Non-pigmented ciliary epithelial cell (primary cell): ENCODE measurements at regions not wholly inside any gene's neighbourhood (a gene's known extent, or its start where the extent isn't known, plus 50 kb on each side); places are given as distances from the start of the nearest gene placed in this dataset.

ENCODE experiments used
- DNase-seq: peaks from one replicate; pipeline ENCODE4 v3.0.0-alpha.2; 2010; ENCODE audit warnings: low read depth

DNA sequence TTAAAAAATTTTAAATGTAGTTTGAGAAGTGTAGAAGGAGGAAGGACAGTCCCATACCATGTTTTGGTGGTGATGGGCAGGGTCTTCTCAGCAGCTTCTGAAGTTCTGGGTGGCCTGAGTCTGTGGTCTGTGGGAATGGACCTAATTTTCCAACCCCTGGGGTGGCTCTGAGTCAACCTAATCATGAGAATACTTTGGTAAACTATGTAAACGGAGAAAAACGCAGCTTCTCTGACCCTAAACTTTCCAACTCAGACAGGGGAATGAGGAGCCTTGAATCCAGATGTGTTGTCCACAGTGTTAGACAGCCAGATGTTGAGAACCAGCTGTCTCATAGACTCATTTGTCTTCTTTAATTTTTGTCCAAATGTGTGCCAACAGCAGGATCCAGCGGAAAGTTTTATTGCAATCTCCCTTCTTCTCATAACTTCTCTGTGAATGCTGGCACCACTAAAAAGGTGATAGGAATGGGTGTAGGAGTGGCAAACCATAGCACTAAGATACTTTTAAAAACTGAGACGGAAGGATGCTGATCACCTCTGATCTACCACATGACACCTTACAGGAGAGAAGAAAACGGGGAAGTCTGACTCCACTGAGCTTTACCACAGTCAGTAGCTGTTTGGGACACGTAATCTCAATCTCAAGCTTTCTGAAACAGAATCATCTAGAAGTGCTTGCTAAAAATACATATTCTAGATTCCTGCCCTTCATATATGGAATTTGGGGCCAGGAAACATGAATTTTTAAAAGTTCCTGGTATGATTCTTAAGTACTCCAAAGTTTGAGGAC, 90.5 kb upstream of the PHYHIPL start:
- DNase-seq, result no peak

GRCh38 chr10:59087486-59087885, 89.0 kb upstream of the PHYHIPL start:
- DNase-seq, result no peak

DNA sequence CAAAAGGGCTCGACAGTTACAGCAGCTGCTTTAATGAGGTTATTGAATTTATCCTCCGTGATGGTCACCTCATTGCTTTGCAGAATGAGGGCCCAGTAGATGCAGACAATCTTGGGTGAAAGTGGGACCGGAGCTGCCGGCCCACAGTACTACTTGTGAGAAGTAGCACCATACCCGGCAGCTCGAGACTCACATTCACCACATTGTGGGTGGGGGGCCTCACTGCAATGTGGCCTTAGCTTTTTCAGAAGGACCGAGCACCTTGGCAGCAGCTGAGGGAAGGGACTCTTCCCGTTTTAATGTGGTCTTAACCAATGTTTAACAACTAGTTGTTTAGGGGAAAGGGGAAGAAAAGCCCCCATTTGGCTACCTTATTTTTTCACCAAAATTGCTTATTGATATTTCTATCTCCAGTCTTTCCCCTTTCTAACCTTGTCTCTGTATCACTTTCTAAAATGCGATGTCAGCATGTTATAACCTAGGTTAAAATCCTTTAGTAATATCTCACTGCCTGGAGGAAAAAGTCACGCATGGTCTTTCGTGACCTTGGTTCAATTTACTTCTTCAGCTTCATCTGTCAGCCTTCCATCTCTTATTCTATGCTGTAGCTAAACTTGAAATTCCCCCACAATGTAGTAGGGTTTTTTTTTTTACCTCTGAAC, 87.4 kb upstream of the PHYHIPL start:
- DNase-seq, result no peak

- no peak for DNase-seq
These were observed 85.4 kb upstream of the PHYHIPL start for GRCh38 chr10:59090817-59091622.

DNA sequence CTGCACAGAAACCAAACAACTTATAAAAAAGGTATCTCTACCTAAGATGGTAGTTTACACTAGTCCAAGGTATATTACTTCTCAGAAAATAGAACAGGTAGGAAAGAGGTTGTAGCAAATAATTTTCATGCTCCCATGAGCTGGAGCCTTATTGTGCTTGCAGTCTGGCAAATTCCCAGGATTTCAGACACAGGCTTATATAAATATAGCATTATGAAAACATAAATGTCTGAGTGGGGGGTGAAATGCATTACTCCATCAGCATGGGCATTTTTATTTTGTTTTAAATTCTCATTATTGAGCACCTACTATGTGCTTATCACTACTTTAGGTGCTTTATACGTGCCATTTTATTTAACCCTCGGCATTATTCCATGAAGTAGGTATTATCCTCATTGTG, 83.0 kb upstream of the PHYHIPL start:
- no peak for DNase-seq

GRCh38 chr10:59096631-59097030, 79.8 kb upstream of the PHYHIPL start:
- no peak for DNase-seq

DNA sequence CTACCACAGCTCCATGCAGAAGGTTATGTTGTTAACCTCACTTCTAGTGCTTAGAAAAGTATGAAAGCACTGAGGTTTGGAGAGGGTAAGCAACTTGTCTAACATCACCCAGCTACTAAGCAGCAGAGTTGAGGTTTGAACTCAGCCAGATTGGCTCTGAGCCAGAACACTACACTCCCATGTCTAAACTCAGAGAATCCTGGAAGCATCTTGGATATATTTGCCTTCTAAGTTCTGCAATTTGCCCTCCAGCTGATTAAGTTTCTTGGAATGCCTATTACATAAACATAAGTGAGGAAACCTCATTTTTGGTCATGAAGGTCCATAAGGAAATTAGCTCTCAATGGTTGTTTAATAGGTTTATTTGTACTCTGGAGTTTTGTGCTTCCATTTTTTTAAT, 78.1 kb upstream of the PHYHIPL start:
- DNase-seq, result peak; percentile 24

- no peak for DNase-seq
These were observed 77.5 kb upstream of the PHYHIPL start for GRCh38 chr10:59098831-59099452.

GRCh38 chr10:59099481-59099880, 77.0 kb upstream of the PHYHIPL start:
- no peak for DNase-seq

DNA sequence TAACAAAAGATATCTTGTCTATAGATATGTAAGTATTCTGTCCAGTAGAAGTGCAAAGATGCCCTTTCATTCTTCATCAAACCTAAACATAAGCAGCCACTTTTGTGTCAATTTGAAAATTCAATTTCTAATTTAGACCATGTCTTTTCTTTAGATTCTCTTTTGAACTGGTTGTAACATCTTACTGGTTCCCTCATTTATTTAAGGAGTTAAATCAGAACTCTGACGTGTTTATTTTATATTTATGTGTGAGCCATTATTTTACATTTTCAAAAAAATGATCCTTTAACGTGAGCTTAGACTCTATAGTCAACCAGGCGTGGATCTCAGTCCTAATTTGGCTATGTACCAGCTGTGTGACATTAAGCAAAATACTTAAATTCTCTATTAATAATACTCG, 74.0 kb upstream of the PHYHIPL start:
- no peak for DNase-seq

DNA sequence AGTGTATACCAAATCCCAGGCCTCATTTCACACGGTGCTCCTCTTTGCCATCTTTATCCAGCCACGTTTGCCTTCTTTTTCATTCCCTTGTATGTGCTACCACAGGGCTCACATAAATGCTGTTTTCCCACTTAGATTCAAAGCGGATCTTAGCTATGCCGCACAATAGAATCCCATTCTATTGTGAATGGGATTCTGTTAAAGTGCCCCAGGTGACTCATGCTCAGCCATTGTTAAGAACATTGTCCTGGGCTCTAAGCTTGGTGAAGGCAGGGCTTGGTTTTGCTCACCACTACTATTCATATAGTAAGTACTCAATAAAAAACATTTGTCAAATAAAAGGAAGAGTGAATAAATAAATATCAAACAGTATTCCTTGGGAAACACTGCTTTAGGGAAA, 72.3 kb upstream of the PHYHIPL start:
- no peak for DNase-seq

GRCh38 chr10:59106441-59106840, 70.0 kb upstream of the PHYHIPL start:
- DNase-seq, result no peak

- DNase-seq, result no peak
These were observed 69.3 kb upstream of the PHYHIPL start for GRCh38 chr10:59107147-59107546.

GRCh38 chr10:59108296-59108870, 68.1 kb upstream of the PHYHIPL start:
- no peak for DNase-seq

GRCh38 chr10:59108886-59109288, 67.6 kb upstream of the PHYHIPL start:
- DNase-seq, result no peak

DNA sequence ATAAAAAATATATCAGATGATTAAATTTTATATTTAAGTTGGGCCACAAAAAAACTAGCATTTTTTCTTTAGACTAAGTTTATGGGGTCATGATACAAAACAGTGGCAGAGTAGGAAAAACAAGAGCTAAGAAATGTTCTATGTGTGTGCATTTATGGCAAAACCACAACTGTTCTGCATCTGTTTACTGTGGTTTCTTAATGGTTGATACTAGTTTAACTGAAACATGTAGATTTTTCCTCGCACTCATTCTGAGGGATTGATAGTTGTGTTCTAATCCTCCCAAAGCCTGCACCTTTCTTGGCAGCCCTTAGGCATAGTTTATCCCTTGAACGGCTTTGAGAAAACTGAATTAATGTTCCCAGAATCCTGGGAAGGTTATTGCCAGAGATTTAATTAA, 66.6 kb upstream of the PHYHIPL start:
- DNase-seq, result no peak

DNA sequence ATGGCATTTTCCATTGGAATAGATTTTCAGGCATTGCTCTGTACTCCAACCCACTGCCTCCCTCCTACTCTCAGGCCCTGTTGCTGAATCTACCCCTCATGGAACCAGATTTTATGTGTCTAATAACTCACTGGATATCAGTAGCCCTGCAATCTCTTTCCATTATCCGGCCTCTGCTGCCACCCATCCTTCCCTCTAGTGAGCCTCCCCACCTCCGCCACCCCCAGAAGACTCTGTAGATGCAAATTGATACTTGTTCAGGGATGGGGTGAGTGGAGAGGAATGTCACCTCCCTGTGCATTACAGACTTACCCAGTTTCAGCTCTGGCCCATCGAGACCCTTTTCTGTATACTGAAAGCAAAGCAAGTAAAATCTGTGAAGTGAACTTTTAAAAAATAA, 52.3 kb upstream of the PHYHIPL start:
- DNase-seq, result no peak

GRCh38 chr10:59125666-59126065, 50.8 kb upstream of the PHYHIPL start:
- DNase-seq, result no peak

DNA sequence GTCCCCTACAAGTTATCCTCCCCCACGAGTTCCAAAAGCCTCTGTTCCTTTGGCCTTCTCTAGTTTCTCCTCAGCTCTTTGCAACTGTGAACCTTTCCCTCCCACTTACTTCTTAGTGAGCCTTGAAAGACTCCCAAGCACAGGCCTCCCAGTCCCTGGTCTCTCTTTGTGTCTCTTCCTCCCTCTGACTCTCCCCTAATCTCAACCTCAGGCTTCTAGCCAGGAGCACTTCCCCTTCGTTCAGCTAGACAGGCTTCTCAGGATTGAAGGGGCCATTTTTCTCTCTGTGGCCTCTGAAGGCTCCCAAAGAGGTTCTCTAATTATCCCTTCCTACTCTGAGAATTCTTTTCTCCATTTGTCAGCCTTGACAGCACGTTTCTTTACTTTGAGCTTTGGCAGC, 50.2 kb upstream of the PHYHIPL start:
- no peak for DNase-seq
